ENCODE measurements at regions not wholly inside any gene's neighbourhood (a gene's known extent, or its start where the extent isn't known, plus 50 kb on each side); places are given as distances from the start of the nearest gene placed in this dataset.

DNA sequence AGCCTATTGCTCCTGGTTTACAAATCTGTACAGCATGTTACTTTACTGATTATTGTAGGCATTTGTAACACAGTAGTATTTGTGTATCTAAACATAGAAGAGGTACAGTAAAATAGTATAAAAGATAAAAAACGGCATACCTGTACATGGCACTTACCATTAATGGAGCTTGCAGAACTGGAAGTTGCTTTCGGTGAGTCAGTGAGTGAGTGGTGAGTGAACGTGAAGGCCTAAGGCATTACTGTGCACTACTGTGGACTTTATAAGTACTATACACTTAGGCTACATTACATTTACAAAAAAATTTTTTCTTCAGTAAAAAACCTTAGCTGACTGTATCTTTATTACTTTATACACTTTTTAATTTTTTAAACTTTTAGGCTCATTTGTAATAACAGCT lies 90.9 kb downstream of the RAP2B start:
- intact Hi-C loops (cut with micrococcal nuclease): no loop called here
- no peak for DNase-seq
- H3K4me1 ChIP-seq (ENCODE audit: control insufficient read depth in 1 of 2, insufficient read depth in 2 of 2, low read length in 2 of 2): peaks cover 39 to 51% of the 10 kb centered on the region in 2 donors
- H3K4me3 ChIP-seq (replicated peaks in 1 of 3; ENCODE audit: low read depth in 2 of 3, low read length in 3 of 3): no peak overlapping the region
- no peaks in the 10 kb centered on the region for H3K36me3 ChIP-seq (replicated peaks in 1 of 2; ENCODE audit: control insufficient read depth in 1 of 2, insufficient read depth in 2 of 2, low read length in 2 of 2)
- Mint-ChIP-seq H3K27me3 (ENCODE audit: low read depth in 3 of 3) (no peaks in the 10 kb centered on the region), H3K4me1 (peaks cover 41% of the 10 kb centered on the region), H3K36me3 (no peaks in the 10 kb centered on the region), H3K4me3 (no peak overlapping the region), H3K27ac (no peak overlapping the region), H3K9me3 (peaks cover 0 to 9% (median 0%) of the 10 kb centered on the region in 7 donors)
- no peak overlapping the region for H2AFZ ChIP-seq (ENCODE audit: insufficient read depth, low read depth, low read length, poor library complexity, severe bottlenecking)
- H3K4me2 ChIP-seq (replicated peaks; ENCODE audit: extremely low read depth, low read length, poor library complexity, severe bottlenecking): no peak overlapping the region
- H3K27me3 ChIP-seq (ENCODE audit: control insufficient read depth in 2 of 2, insufficient read depth in 2 of 2, low read length in 2 of 2): no peaks in the 10 kb centered on the region
- no peaks in the 10 kb centered on the region for H3K79me2 ChIP-seq (ENCODE audit: insufficient read depth, low read length)
- H3K9ac ChIP-seq (ENCODE audit: insufficient read depth, low read length, poor library complexity, severe bottlenecking): no peak overlapping the region
- H3K27ac ChIP-seq (ENCODE audit: low read depth in 1 of 2, low read length in 2 of 2): no peak overlapping the region
- no peaks in the 10 kb centered on the region for H4K20me1 ChIP-seq (ENCODE audit: insufficient read depth, low read length)
- no peaks in the 10 kb centered on the region for H3K9me3 ChIP-seq (replicated peaks in 1 of 2; ENCODE audit: control insufficient read depth in 1 of 2, insufficient read depth in 1 of 2, low read length in 2 of 2)
- no CpG with 5 or more reads among the region's 3 CpGs for WGBS (ENCODE audit: insufficient coverage)
- TF ChIP-seq, protein P1, sequence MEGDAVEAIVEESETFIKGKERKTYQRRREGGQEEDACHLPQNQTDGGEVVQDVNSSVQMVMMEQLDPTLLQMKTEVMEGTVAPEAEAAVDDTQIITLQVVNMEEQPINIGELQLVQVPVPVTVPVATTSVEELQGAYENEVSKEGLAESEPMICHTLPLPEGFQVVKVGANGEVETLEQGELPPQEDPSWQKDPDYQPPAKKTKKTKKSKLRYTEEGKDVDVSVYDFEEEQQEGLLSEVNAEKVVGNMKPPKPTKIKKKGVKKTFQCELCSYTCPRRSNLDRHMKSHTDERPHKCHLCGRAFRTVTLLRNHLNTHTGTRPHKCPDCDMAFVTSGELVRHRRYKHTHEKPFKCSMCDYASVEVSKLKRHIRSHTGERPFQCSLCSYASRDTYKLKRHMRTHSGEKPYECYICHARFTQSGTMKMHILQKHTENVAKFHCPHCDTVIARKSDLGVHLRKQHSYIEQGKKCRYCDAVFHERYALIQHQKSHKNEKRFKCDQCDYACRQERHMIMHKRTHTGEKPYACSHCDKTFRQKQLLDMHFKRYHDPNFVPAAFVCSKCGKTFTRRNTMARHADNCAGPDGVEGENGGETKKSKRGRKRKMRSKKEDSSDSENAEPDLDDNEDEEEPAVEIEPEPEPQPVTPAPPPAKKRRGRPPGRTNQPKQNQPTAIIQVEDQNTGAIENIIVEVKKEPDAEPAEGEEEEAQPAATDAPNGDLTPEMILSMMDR (IDR thresholded peaks at IDR 0.05): no peak

DNA sequence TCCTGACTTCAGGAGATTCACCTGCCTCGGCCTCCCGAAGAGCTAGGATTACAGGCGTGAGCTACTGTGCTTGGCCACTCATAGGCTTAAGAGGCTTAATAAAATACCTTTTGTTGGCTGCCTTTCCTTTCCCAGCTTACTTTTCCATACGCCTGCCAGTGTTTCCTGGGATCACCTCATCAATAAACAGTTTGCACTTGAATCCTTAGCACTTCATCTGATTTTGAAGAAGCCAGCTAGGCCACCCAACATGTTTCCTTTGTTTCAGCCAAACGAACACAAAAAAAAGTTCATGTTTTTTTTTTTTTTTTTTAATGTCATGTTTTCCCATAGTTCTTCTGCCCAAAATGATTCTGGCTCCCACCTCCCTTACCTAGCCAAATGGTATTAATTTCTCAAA lies 92.3 kb downstream of the RAP2B start:
- Mint-ChIP-seq H3K27ac (no peak overlapping the region), H3K36me3 (peaks cover 0 to 3% of the 10 kb centered on the region in 2 donors), H3K27me3 (ENCODE audit: low read depth in 3 of 3) (no peaks in the 10 kb centered on the region), H3K4me3 (no peak overlapping the region), H3K9me3 (peaks cover 0 to 6% (median 0%) of the 10 kb centered on the region in 7 donors), H3K4me1 (peaks cover 35% of the 10 kb centered on the region)
- intact Hi-C loops (cut with micrococcal nuclease): no loop called here
- Histone ChIP-seq H3K27ac (ENCODE audit: low read depth in 1 of 2, low read length in 2 of 2) (no peak overlapping the region), H3K4me3 (replicated peaks in 1 of 3; ENCODE audit: low read depth in 2 of 3, low read length in 3 of 3) (no peak overlapping the region), H3K4me1 (ENCODE audit: control insufficient read depth in 1 of 2, insufficient read depth in 2 of 2, low read length in 2 of 2) (peaks cover 30 to 40% of the 10 kb centered on the region in 2 donors), H3K9ac (ENCODE audit: insufficient read depth, low read length, poor library complexity, severe bottlenecking) (no peak overlapping the region), H3K36me3 (replicated peaks in 1 of 2; ENCODE audit: control insufficient read depth in 1 of 2, insufficient read depth in 2 of 2, low read length in 2 of 2) (no peaks in the 10 kb centered on the region), H2AFZ (ENCODE audit: insufficient read depth, low read depth, low read length, poor library complexity, severe bottlenecking) (no peak overlapping the region), H3K9me3 (replicated peaks in 1 of 2; ENCODE audit: control insufficient read depth in 1 of 2, insufficient read depth in 1 of 2, low read length in 2 of 2) (no peaks in the 10 kb centered on the region), H3K4me2 (replicated peaks; ENCODE audit: extremely low read depth, low read length, poor library complexity, severe bottlenecking) (no peak overlapping the region), H3K27me3 (ENCODE audit: control insufficient read depth in 2 of 2, insufficient read depth in 2 of 2, low read length in 2 of 2) (no peaks in the 10 kb centered on the region), H4K20me1 (ENCODE audit: insufficient read depth, low read length) (no peaks in the 10 kb centered on the region), H3K79me2 (ENCODE audit: insufficient read depth, low read length) (no peaks in the 10 kb centered on the region)
- TF ChIP-seq, protein P1 (IDR thresholded peaks at IDR 0.05): no peak
- DNase-seq: no peak
- WGBS (ENCODE audit: insufficient coverage): 99% methylated on average over 5 of the region's 5 CpGs

Data from CD14-positive monocyte (primary cell).